Thyroid gland (tissue), 4 donors: ENCODE measurements at regions not wholly inside any gene's neighbourhood (a gene's known extent, or its start where the extent isn't known, plus 50 kb on each side); places are given as distances from the start of the nearest gene placed in this dataset.

Experiments used
- DNase-seq, 2 donors: peaks; one replicate each; pipeline ENCODE4 v3.0.0-alpha.2; 2019
- H3K27ac ChIP-seq, 3 donors: fragments of 200-600 bp; sonication (generic); 1 replicate in 2 of 3; 2 replicates in 1 of 3; pipeline ENCODE4 v1.5.1; 2016 to 2019; ENCODE audit warnings: mild to moderate bottlenecking in 1 of 3, moderate library complexity in 1 of 3
- H3K27me3 ChIP-seq: fragments of 200-600 bp; sonication (generic); one replicate; pipeline ENCODE4 v1.5.1; 2019
- H3K36me3 ChIP-seq, 2 donors: fragments of 200-600 bp; sonication (generic); one replicate each; pipeline ENCODE4 v1.5.1; 2016 to 2019
- H3K4me1 ChIP-seq, 2 donors: fragments of 200-600 bp; sonication (generic); one replicate each; pipeline ENCODE4 v1.5.1; 2017 to 2019
- H3K4me3 ChIP-seq, 3 donors: fragments of 200-600 bp; sonication (generic); replicated peaks in 1 of 3; 1 replicate in 2 of 3; 2 replicates in 1 of 3; pipeline ENCODE4 v1.5.1; 2016; ENCODE audit warnings: mild to moderate bottlenecking in 1 of 3
- H3K9me3 ChIP-seq: fragments of 200-600 bp; sonication (generic); one replicate; pipeline ENCODE4 v1.5.1; 2017
- CTCF ChIP-seq, 6 experiments: fragments of 200-600 bp in 3 of 6; fragments of 450-650 bp in 3 of 6; sonication (generic) in 3 of 6; IDR thresholded peaks; one replicate each; pipeline ENCODE4 v1.5.1; 2016 to 2019; ENCODE audit warnings: antibody characterized with exemption in 6 of 6, mild to moderate bottlenecking in 2 of 6, inconsistent platforms in 1 of 6, moderate library complexity in 1 of 6
- POLR2A ChIP-seq, 2 donors: fragments of 450-650 bp; IDR thresholded peaks; one replicate each; pipeline ENCODE4 v1.6.1; 2017; ENCODE audit warnings: antibody characterized with exemption in 2 of 2, mild to moderate bottlenecking in 2 of 2, moderate library complexity in 1 of 2
- WGBS, 2 donors: methylation state at CpG; one replicate each; pipeline ENCODE4 v1.1.5; 2017; 5-methylcytosine and 5-hydroxymethylcytosine counted together
- intact Hi-C: fragments of 100-400 bp; cut with DNase I; formaldehyde crosslinking; loops from one replicate; pipeline ENCODE4 v1.15.1; 2023

GRCh38 chr12:63208956-63209355 is 58.0 kb upstream of the AVPR1A start:
- TF ChIP-seq CTCF (IDR thresholded peaks at IDR 0.05): no peak
- TF ChIP-seq POLR2A (IDR thresholded peaks at IDR 0.05): no peak
- Histone ChIP-seq H3K4me3 (no peak overlapping the region), H3K36me3 (no peaks in the 10 kb centered on the region), H3K27me3 (no peaks in the 10 kb centered on the region), H3K9me3 (no peaks in the 10 kb centered on the region), H3K4me1 (peaks cover 0 to 12% of the 10 kb centered on the region in 2 donors), H3K27ac (no peak overlapping the region)
- intact Hi-C loops: no loop called here
- DNase-seq: no peak

DNA sequence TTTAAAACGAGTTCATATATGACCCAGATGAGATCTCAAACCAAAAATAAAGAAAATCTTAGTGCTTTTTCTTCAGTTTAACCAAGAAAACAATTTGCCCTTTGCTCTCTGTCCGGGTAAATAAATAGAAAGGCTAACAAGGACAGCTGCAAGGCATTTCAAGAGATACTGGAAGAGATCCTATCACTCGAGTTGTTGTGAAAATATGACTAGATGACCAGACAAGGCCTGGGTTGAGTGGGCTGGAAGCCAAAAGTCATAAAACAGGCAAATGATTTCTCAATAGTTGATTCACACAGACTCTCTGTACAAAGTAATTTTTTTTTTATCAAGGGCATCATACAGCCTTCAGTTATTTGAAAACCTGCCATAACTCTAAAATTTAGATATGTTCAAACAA is 55.9 kb upstream of the AVPR1A start:
- 19 to 26% methylated on average over 3 of the region's 3 CpGs for WGBS, 2 donors
- H3K9me3 ChIP-seq: no peaks in the 10 kb centered on the region
- no peaks in the 10 kb centered on the region for H3K36me3 ChIP-seq
- H3K4me1 ChIP-seq: peaks cover 0 to 12% of the 10 kb centered on the region in 2 donors
- intact Hi-C loops: no loop called here
- peak; percentile 22 to 30 for DNase-seq
- H3K27me3 ChIP-seq: no peaks in the 10 kb centered on the region
- TF ChIP-seq POLR2A (IDR thresholded peaks at IDR 0.05) (no peak), CTCF (IDR thresholded peaks at IDR 0.05) (no peak)
- no peak overlapping the region for H3K4me3 ChIP-seq
- no peak overlapping the region for H3K27ac ChIP-seq

- Histone ChIP-seq H3K4me3 (no peak overlapping the region), H3K27ac (no peak overlapping the region), H3K9me3 (no peaks in the 10 kb centered on the region), H3K36me3 (no peaks in the 10 kb centered on the region), H3K4me1 (peaks cover 0 to 12% of the 10 kb centered on the region in 2 donors), H3K27me3 (no peaks in the 10 kb centered on the region)
- TF ChIP-seq POLR2A (IDR thresholded peaks at IDR 0.05) (no peak), CTCF (IDR thresholded peaks at IDR 0.05) (no peak)
- intact Hi-C loops: no loop called here
- 58 to 78% methylated on average over 1 of the region's 1 CpG for whole genome bisulfite sequencing, 2 donors
- no peak for DNase-seq
Observed at GRCh38 chr12:63206494-63206893, 55.5 kb upstream of the AVPR1A start.
